ENCODE measurements at regions not wholly inside any gene's neighbourhood (a gene's known extent, or its start where the extent isn't known, plus 50 kb on each side); places are given as distances from the start of the nearest gene placed in this dataset.

GRCh38 chr3:14285548-14285925 is 106.9 kb downstream of the LSM3 start:
- H3K4me2 ChIP-seq, result no peak overlapping the region
- CTCF ChIA-PET, result no interaction called here
- no peak overlapping the region for H2AFZ ChIP-seq
- H3K27me3 ChIP-seq (ENCODE audit: insufficient read depth, low read depth), result no peaks in the 10 kb centered on the region
- no peaks in the 10 kb centered on the region for H3K36me3 ChIP-seq (ENCODE audit: low read depth)
- peaks cover 10% of the 10 kb centered on the region; the same call in 1 of the 2 replicates for H3F3A ChIP-seq (ENCODE audit: insufficient read depth, low read depth)
- H4K20me1 ChIP-seq (ENCODE audit: insufficient read depth), result no peaks in the 10 kb centered on the region
- H3K9me3 ChIP-seq (ENCODE audit: insufficient read depth, low read depth), result no peaks in the 10 kb centered on the region
- BruUV-seq (replicated peaks), result no TSS peak
- no peak for DNase-seq
- H3K4me1 ChIP-seq (replicated peaks; ENCODE audit: insufficient read depth), result peaks cover 18% of the 10 kb centered on the region
- POLR2A ChIA-PET (ENCODE audit: unreplicated experiment), result interaction anchor here (0.6 kb wide), 1 partner anchor 34 kb away, joined by 4 read pairs; no protein-coding TSS in a partner anchor
- H3K4me3 ChIP-seq, result no peak overlapping the region
- intact Hi-C loops (cut with micrococcal nuclease; ENCODE audit: unreplicated experiment), result no loop called here
- TF ChIP-seq, protein P1, sequence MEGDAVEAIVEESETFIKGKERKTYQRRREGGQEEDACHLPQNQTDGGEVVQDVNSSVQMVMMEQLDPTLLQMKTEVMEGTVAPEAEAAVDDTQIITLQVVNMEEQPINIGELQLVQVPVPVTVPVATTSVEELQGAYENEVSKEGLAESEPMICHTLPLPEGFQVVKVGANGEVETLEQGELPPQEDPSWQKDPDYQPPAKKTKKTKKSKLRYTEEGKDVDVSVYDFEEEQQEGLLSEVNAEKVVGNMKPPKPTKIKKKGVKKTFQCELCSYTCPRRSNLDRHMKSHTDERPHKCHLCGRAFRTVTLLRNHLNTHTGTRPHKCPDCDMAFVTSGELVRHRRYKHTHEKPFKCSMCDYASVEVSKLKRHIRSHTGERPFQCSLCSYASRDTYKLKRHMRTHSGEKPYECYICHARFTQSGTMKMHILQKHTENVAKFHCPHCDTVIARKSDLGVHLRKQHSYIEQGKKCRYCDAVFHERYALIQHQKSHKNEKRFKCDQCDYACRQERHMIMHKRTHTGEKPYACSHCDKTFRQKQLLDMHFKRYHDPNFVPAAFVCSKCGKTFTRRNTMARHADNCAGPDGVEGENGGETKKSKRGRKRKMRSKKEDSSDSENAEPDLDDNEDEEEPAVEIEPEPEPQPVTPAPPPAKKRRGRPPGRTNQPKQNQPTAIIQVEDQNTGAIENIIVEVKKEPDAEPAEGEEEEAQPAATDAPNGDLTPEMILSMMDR (conservative IDR thresholded peaks at IDR 0.05), result no peak
- no peak for TF ChIP-seq EZH2 (IDR thresholded peaks at IDR 0.05; ENCODE audit: low read depth)
- no peak overlapping the region for H3K27ac ChIP-seq
- H3K9me2 ChIP-seq (ENCODE audit: insufficient read depth), result no peaks in the 10 kb centered on the region; the same call in 1 of the 2 replicates
- no peaks in the 10 kb centered on the region for H3K79me2 ChIP-seq (ENCODE audit: low read depth)

GRCh38 chr3:14286887-14287500 is 108.4 kb downstream of the LSM3 start:
- Histone ChIP-seq H3K27me3 (ENCODE audit: insufficient read depth, low read depth) (no peaks in the 10 kb centered on the region), H3K4me3 (no peak overlapping the region), H2AFZ (no peak overlapping the region), H3K4me2 (no peak overlapping the region), H3K79me2 (ENCODE audit: low read depth) (no peaks in the 10 kb centered on the region), H3K36me3 (ENCODE audit: low read depth) (no peaks in the 10 kb centered on the region), H3K4me1 (replicated peaks; ENCODE audit: insufficient read depth) (peaks cover 11% of the 10 kb centered on the region), H3K27ac (no peak overlapping the region), H3K9me2 (ENCODE audit: insufficient read depth) (no peaks in the 10 kb centered on the region; the same call in 1 of the 2 replicates), H3F3A (ENCODE audit: insufficient read depth, low read depth) (peaks cover 4% of the 10 kb centered on the region; the same call in 1 of the 2 replicates), H3K9me3 (ENCODE audit: insufficient read depth, low read depth) (no peaks in the 10 kb centered on the region), H4K20me1 (ENCODE audit: insufficient read depth) (no peaks in the 10 kb centered on the region)
- ChIA-PET POLR2A (ENCODE audit: unreplicated experiment) (no interaction called here), CTCF (no interaction called here)
- intact Hi-C loops (cut with micrococcal nuclease; ENCODE audit: unreplicated experiment), result no loop called here
- no TSS peak for BruUV-seq (replicated peaks)
- DNase-seq, result no peak
- TF ChIP-seq EZH2 (IDR thresholded peaks at IDR 0.05; ENCODE audit: low read depth), result no peak
- TF ChIP-seq, protein P1 (conservative IDR thresholded peaks at IDR 0.05), result no peak

DNA sequence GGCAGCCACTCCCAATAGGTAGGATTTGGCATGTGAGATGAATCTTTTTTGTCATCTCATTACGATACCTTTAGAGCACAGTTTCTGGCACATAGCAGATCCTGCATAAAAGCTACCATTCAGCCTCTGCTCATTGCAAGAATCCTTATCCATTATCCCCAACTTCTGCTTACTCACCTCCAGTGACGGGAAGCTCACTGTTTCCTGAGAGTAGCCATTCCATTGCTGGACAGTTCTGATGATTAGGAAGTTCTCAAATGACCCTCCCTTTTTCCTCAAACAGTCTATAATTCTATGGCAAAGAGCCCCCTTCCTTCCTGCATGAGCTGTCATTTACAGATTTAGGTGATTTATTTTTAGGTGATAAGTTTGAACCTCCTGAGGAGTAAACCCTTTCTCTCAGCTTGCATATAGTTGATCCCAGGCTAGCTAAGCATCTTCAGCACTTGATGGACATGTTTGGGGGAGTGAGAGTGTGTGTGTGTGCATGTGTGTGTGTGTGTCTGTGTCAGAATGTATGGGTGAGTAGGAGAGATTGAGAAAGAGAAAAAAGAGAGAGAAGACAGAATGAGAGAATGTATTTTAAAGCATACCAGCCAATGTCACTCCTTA is 109.7 kb downstream of the LSM3 start:
- Histone ChIP-seq H3K36me3 (ENCODE audit: low read depth) (no peaks in the 10 kb centered on the region), H3K9me3 (ENCODE audit: insufficient read depth, low read depth) (no peaks in the 10 kb centered on the region), H3K9me2 (ENCODE audit: insufficient read depth) (no peaks in the 10 kb centered on the region; the same call in 1 of the 2 replicates), H3F3A (ENCODE audit: insufficient read depth, low read depth) (peaks cover 4% of the 10 kb centered on the region; the same call in 1 of the 2 replicates), H4K20me1 (ENCODE audit: insufficient read depth) (no peaks in the 10 kb centered on the region), H3K79me2 (ENCODE audit: low read depth) (no peaks in the 10 kb centered on the region), H3K4me2 (no peak overlapping the region), H2AFZ (no peak overlapping the region), H3K4me3 (no peak overlapping the region), H3K27ac (no peak overlapping the region), H3K27me3 (ENCODE audit: insufficient read depth, low read depth) (no peaks in the 10 kb centered on the region), H3K4me1 (replicated peaks; ENCODE audit: insufficient read depth) (peaks cover 11% of the 10 kb centered on the region)
- POLR2A ChIA-PET (ENCODE audit: unreplicated experiment), result no interaction called here
- intact Hi-C loops (cut with micrococcal nuclease; ENCODE audit: unreplicated experiment), result no loop called here
- no TSS peak for BruUV-seq (replicated peaks)
- CTCF ChIA-PET, result no interaction called here
- no peak for DNase-seq
- TF ChIP-seq EZH2 (IDR thresholded peaks at IDR 0.05; ENCODE audit: low read depth), result no peak
- TF ChIP-seq, protein P1 (conservative IDR thresholded peaks at IDR 0.05), result no peak
